ENCODE measurements at regions not wholly inside any gene's neighbourhood (a gene's known extent, or its start where the extent isn't known, plus 50 kb on each side); places are given as distances from the start of the nearest gene placed in this dataset.

DNA sequence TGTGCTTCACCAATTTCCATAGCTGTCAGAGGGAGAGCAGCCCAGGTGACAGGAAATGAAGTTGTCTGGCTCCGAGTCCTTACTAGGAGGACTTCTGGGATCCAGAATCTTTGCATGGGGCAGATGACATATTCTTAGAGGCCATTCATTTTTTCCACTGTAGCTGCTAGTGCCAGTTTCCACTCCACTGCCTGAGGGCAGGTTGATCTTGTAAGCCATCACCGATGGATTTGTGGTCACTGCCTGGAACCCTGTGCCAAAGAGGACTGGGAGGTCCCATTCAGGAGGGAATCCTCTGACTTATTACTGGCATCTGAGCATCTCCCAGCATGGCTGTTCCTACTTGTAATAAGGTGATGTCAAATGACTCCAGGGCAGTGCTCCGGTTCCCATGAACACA lies 144.1 kb upstream of the KCNJ18 start:
- no peak overlapping the region for H2AFZ ChIP-seq (ENCODE audit: low read length)
- H3K23me2 ChIP-seq (ENCODE audit: insufficient read length, low read depth, low read length, poor library complexity, severe bottlenecking): peaks cover 5% of the 10 kb centered on the region
- Mint-ChIP-seq H3K36me3 (ENCODE audit: insufficient read depth in 1 of 3, low read depth in 3 of 3) (peaks cover 12 to 24% (median 12%) of the 10 kb centered on the region in 3 experiments; a peak in 6 of 7 replicates), H3K27ac (no peak overlapping the region), H3K9me3 (peaks cover 31 to 54% of the 10 kb centered on the region in 2 experiments), H3K4me3 (no peak overlapping the region), H3K27me3 (ENCODE audit: low read depth) (peaks cover 33% of the 10 kb centered on the region), H3K4me1 (peaks cover 11 to 13% of the 10 kb centered on the region in 2 experiments)
- no peak overlapping the region for H3K27ac ChIP-seq (ENCODE audit: insufficient read length, low read depth, low read length)
- no peak overlapping the region for H2BK5ac ChIP-seq (ENCODE audit: insufficient read length, low read length)
- H2AK5ac ChIP-seq (ENCODE audit: insufficient read length, low read length): no peak overlapping the region
- H3K18ac ChIP-seq (ENCODE audit: insufficient read length, low read depth, low read length): no peak overlapping the region
- no peak overlapping the region for H4K91ac ChIP-seq (ENCODE audit: insufficient read length, low read depth, low read length)
- H3K9me3 ChIP-seq (ENCODE audit: control insufficient read depth, low read depth, low read length): no peaks in the 10 kb centered on the region
- no peaks in the 10 kb centered on the region for H4K20me1 ChIP-seq (ENCODE audit: control insufficient read depth, insufficient read depth, insufficient read length)
- H4K8ac ChIP-seq (replicated peaks; ENCODE audit: insufficient read length, low read depth, low read length): no peak overlapping the region
- DNase-seq: no peak
- no peak overlapping the region for H3K9ac ChIP-seq (ENCODE audit: extremely low read depth, insufficient read length, low read length)
- H3K56ac ChIP-seq (ENCODE audit: insufficient read length, low read depth, low read length): no peak overlapping the region
- TF ChIP-seq, protein P1, sequence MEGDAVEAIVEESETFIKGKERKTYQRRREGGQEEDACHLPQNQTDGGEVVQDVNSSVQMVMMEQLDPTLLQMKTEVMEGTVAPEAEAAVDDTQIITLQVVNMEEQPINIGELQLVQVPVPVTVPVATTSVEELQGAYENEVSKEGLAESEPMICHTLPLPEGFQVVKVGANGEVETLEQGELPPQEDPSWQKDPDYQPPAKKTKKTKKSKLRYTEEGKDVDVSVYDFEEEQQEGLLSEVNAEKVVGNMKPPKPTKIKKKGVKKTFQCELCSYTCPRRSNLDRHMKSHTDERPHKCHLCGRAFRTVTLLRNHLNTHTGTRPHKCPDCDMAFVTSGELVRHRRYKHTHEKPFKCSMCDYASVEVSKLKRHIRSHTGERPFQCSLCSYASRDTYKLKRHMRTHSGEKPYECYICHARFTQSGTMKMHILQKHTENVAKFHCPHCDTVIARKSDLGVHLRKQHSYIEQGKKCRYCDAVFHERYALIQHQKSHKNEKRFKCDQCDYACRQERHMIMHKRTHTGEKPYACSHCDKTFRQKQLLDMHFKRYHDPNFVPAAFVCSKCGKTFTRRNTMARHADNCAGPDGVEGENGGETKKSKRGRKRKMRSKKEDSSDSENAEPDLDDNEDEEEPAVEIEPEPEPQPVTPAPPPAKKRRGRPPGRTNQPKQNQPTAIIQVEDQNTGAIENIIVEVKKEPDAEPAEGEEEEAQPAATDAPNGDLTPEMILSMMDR (conservative IDR thresholded peaks at IDR 0.05): no peak
- WGBS (ENCODE audit: extremely low coverage, insufficient read length, low lambda C conversion rate): no CpG with 5 or more reads among the region's 3 CpGs
- H2BK20ac ChIP-seq (ENCODE audit: low read depth, low read length, poor library complexity, severe bottlenecking): no peak overlapping the region
- H3K79me1 ChIP-seq (ENCODE audit: insufficient read depth, low read depth, low read length, poor library complexity, severe bottlenecking): no peaks in the 10 kb centered on the region
- H3T11ph ChIP-seq (ENCODE audit: low read length): no peak overlapping the region
- no peak overlapping the region for H3K4me2 ChIP-seq (ENCODE audit: insufficient read depth, insufficient read length, low read length)
- H3K23ac ChIP-seq (ENCODE audit: insufficient read length, low read depth, low read length): no peak overlapping the region
- no peak overlapping the region for H2BK120ac ChIP-seq (ENCODE audit: low read depth, low read length, poor library complexity, severe bottlenecking)
- H4K5ac ChIP-seq (ENCODE audit: insufficient read length, low read depth, low read length): no peak overlapping the region
- no peaks in the 10 kb centered on the region for H3K79me2 ChIP-seq (ENCODE audit: insufficient read depth, low read length)
- no peak overlapping the region for H2BK12ac ChIP-seq (ENCODE audit: insufficient read length, low read depth, low read length)
- no peaks in the 10 kb centered on the region for H3K4me1 ChIP-seq (ENCODE audit: insufficient read depth, low read length)
- no peak overlapping the region for H3K4ac ChIP-seq (ENCODE audit: low read depth, low read length)
- peaks cover 1% of the 10 kb centered on the region for H3K27me3 ChIP-seq (ENCODE audit: insufficient read depth, low read length)
- H2BK15ac ChIP-seq (ENCODE audit: low read depth, low read length): no peak overlapping the region
- no peak overlapping the region for H3K14ac ChIP-seq (ENCODE audit: insufficient read depth, low read length)

Measured in H9 (cell line).